SH-SY5Y (cell line): ENCODE measurements at regions not wholly inside any gene's neighbourhood (a gene's known extent, or its start where the extent isn't known, plus 50 kb on each side); places are given as distances from the start of the nearest gene placed in this dataset.

ENCODE experiments used
- GATA2 ChIP-seq: IDR thresholded peaks from 2 replicates; pipeline ENCODE4 v1.6.1; 2011; ENCODE audit warnings: mild to moderate bottlenecking, low read depth, low read length
- GATA3 ChIP-seq: IDR thresholded peaks from 2 replicates; pipeline ENCODE4 v1.6.1; 2011; ENCODE audit warnings: low read depth, mild to moderate bottlenecking, low read length, moderate library complexity

DNA sequence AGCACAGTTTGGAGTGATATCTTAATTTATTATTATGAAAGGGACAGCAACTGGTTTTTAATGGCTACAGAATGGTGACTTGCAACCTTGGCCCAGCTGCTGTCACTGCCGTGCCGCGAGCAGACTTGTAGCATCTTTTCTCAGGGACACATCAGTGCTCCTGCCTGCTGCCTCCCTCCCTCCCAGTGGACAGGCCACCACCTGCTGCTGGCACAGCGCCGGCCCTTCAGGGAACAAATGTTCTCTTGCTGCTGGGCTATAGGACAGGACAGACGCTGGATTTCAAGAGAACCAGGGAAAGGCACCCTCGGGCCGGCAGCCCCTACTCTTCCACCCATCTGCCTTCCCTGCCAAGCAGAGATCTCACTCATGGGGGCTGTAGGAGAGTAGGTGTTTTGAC lies 413.8 kb upstream of the NFIA start:
- TF ChIP-seq GATA2 (no peak), GATA3 (no peak)
